Mucosa of descending colon (tissue), 3 donors: ENCODE measurements at regions not wholly inside any gene's neighbourhood (a gene's known extent, or its start where the extent isn't known, plus 50 kb on each side); places are given as distances from the start of the nearest gene placed in this dataset.
A peak's percentile ranks its signal among the peaks of the same experiment; 100 is the strongest.

Source experiments
- ATAC-seq: fragments of 200-7000 bp; cut with Tn5 transposase; one replicate; pipeline ENCODE4 v1.9.1; 2020; ENCODE audit warnings: mild to moderate bottlenecking, moderate library complexity
- DNase-seq, 3 donors: peaks; one replicate each; pipeline ENCODE4 v3.0.0-alpha.2; 2020
- H3K36me3 ChIP-seq: fragments of 200-600 bp; one replicate; pipeline ENCODE4 v1.8.0; 2021; ENCODE audit warnings: low read depth, mild to moderate bottlenecking
- H3K4me1 ChIP-seq: fragments of 200-600 bp; one replicate; pipeline ENCODE4 v1.8.0; 2021; ENCODE audit warnings: low read depth, mild to moderate bottlenecking
- H3K4me3 ChIP-seq: fragments of 200-600 bp; one replicate; pipeline ENCODE4 v1.8.0; 2021; ENCODE audit warnings: mild to moderate bottlenecking
- H3K9me3 ChIP-seq: fragments of 200-600 bp; one replicate; pipeline ENCODE4 v1.8.0; 2021; ENCODE audit warnings: mild to moderate bottlenecking
- intact Hi-C, 2 donors: fragments of 100-400 bp; cut with DNase I in 1 of 2; cut with micrococcal nuclease in 1 of 2; formaldehyde crosslinking; loops; one replicate each; pipeline versions ENCODE4 v1.11.0 to v1.11.1; 2022; cut with DNase I, micrococcal nuclease
- TF ChIP-seq, protein P1 (sequence below): fragments of 200-600 bp; IDR thresholded peaks from one replicate; pipeline ENCODE4 v1.8.0; 2022; ENCODE audit warnings: antibody characterized with exemption, mild to moderate bottlenecking
- donor health status: DM: no; HTN: no; CAD: no; lungs with moderate emphysema.
- donor health status: DM: no; HTN: no; CAD: no.
- donor health status: DM: no; HTN: yes; CAD: no.

DNA sequence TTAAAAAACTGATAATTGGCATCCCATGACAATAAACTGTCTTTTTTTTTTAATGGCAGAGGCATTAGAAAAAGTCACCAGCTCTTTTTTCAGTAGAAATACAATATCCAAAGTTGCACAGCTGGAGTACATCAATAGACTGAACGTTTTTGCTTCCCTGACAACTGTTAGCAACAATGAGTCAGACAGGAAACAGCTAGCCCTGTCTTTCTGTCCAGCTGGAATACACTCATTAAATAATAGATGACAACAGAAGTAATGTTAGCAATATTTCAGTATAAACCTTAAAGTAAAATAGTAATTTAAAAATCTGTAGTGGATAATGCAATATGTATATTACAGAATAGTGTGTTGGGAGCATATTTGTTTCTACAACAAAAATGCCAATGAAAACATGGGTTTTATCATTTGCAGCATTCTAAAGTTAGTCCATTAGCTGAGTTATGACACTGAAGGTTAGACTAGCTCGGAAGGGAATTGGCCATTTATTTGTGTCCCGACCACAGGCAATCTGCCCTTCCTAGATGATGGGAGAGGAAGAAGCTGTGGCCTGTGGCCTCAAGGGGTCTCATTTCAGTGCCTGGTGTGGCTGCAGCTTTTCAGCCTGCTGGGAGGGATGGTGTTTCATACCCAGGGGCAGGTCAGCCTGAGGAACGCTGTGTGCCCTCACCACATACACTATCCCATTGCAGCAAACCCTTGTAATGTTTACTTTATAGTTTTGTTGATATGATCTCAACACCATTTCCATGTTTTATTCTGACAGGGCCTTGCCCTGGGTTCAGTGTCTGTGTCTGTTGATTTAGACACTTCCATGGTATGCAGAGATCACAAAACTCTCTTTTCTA, 173.3 kb downstream of the SLC16A9 start:
- no peaks in the 10 kb centered on the region for H3K9me3 ChIP-seq
- TF ChIP-seq, protein P1, sequence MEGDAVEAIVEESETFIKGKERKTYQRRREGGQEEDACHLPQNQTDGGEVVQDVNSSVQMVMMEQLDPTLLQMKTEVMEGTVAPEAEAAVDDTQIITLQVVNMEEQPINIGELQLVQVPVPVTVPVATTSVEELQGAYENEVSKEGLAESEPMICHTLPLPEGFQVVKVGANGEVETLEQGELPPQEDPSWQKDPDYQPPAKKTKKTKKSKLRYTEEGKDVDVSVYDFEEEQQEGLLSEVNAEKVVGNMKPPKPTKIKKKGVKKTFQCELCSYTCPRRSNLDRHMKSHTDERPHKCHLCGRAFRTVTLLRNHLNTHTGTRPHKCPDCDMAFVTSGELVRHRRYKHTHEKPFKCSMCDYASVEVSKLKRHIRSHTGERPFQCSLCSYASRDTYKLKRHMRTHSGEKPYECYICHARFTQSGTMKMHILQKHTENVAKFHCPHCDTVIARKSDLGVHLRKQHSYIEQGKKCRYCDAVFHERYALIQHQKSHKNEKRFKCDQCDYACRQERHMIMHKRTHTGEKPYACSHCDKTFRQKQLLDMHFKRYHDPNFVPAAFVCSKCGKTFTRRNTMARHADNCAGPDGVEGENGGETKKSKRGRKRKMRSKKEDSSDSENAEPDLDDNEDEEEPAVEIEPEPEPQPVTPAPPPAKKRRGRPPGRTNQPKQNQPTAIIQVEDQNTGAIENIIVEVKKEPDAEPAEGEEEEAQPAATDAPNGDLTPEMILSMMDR, result no peak
- intact Hi-C loops, result no loop called here
- DNase-seq (peak in 1 of 3 donors; percentile 11), ATAC-seq (peak; percentile 67)
- H3K4me3 ChIP-seq, result no peak overlapping the region
- no peaks in the 10 kb centered on the region for H3K36me3 ChIP-seq
- H3K4me1 ChIP-seq, result no peaks in the 10 kb centered on the region

DNA sequence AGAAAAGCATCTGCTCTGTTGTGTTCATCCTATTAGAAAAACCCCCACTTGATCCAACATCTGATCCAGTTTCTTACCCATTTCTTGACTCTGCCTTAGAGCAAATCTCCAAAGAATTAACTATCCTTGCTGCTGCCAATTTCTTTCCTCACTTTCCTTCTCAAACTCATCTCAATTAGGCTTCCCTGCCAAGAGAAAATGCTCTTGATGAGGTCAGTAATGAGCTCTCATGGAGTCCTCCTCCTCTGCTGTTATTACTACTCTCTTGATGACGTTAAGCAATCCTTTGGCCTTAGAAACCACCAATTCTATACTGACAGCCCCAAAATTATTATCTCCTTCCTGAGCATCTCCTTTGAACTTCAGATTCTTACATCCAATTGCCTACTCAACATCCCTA, 162.0 kb upstream of the FAM13C start:
- DNase-seq (peak in 1 of 3 donors; percentile 9), ATAC-seq (peak; percentile 21)
- TF ChIP-seq, protein P1, result no peak
- H3K4me1 ChIP-seq, result no peaks in the 10 kb centered on the region
- no peaks in the 10 kb centered on the region for H3K9me3 ChIP-seq
- no peaks in the 10 kb centered on the region for H3K36me3 ChIP-seq
- H3K4me3 ChIP-seq, result no peak overlapping the region
- intact Hi-C loops, result no loop called here

DNA sequence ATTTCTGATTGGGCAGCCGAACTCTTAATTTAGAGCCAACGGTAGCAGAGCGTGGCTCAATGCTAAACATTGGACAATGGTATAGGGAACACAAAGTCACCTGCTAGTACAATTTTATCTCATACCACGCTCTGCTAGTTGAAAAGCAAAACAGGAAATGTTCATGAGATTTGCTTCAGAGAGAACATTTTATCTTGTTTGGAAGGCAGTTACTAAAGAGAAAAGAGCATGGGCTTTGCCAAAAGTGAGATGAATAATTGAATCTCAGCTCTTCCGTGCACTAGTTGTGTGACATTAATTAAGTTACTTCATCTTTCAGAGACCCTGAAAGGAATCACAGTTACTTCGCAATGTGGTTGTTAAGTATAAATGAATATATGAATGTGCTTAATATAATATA, 161.5 kb upstream of the FAM13C start:
- no peaks in the 10 kb centered on the region for H3K4me1 ChIP-seq
- DNase-seq (no peak), ATAC-seq (no peak)
- H3K4me3 ChIP-seq, result no peak overlapping the region
- intact Hi-C loops, result no loop called here
- no peaks in the 10 kb centered on the region for H3K36me3 ChIP-seq
- no peaks in the 10 kb centered on the region for H3K9me3 ChIP-seq
- TF ChIP-seq, protein P1, result no peak

DNA sequence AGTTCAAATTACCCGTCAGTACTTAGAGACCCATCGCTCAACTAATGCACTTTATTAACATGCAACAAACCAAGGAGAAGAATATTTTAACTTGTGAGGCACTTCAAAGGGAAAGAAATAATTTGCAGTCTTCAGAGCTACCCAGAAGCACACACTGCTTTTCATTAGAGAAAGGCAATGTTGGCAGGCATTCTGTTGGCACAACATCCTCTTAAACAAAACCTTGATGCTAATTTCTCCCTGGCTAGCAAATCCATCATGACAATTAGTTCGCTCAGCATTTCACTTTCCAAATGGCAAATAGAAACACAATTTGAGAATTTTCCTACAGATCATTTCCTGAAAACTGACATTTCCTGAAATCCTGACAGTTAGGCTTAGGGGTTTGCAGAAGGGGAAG, 155.6 kb upstream of the FAM13C start:
- H3K9me3 ChIP-seq, result no peaks in the 10 kb centered on the region
- intact Hi-C loops, result no loop called here
- no peak for ATAC-seq
- DNase-seq, result no peak
- TF ChIP-seq, protein P1, result no peak
- no peak overlapping the region for H3K4me3 ChIP-seq
- no peaks in the 10 kb centered on the region for H3K36me3 ChIP-seq
- no peaks in the 10 kb centered on the region for H3K4me1 ChIP-seq

DNA sequence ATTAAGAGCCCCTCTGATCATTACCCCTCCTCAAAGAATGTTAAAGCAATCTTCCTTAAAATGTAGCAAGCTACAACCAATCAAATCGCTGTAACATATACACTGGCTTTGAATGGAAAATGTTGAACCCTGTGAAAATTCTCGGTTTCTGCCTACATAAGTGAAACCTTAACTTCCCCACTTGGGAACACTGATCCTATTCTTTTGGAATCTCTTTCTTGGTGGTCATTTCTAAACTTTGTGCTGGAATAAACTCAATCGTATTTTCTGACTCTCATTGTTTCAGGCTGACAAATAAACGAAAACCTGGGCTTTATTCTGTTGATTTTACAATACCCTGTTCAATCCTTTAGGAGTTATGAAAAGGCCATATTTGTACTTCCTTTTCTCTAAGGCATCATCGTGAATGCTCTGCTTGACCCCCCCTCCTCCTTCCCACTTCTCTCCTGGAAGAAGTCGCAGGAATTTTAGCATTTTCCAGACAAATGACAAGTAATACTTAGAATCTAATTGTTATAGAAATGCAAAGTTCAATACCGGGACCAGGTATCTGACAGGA, 155.1 kb upstream of the FAM13C start:
- Histone ChIP-seq H3K9me3 (no peaks in the 10 kb centered on the region), H3K4me1 (no peaks in the 10 kb centered on the region), H3K4me3 (no peak overlapping the region), H3K36me3 (no peaks in the 10 kb centered on the region)
- no peak for ATAC-seq
- DNase-seq, result no peak
- intact Hi-C loops, result no loop called here
- TF ChIP-seq, protein P1, result no peak
